ENCODE measurements at regions not wholly inside any gene's neighbourhood (a gene's known extent, or its start where the extent isn't known, plus 50 kb on each side); places are given as distances from the start of the nearest gene placed in this dataset.

GRCh38 chr15:100809587-100809986, 70.0 kb upstream of the ALDH1A3 start:
- TF ChIP-seq, protein P1, sequence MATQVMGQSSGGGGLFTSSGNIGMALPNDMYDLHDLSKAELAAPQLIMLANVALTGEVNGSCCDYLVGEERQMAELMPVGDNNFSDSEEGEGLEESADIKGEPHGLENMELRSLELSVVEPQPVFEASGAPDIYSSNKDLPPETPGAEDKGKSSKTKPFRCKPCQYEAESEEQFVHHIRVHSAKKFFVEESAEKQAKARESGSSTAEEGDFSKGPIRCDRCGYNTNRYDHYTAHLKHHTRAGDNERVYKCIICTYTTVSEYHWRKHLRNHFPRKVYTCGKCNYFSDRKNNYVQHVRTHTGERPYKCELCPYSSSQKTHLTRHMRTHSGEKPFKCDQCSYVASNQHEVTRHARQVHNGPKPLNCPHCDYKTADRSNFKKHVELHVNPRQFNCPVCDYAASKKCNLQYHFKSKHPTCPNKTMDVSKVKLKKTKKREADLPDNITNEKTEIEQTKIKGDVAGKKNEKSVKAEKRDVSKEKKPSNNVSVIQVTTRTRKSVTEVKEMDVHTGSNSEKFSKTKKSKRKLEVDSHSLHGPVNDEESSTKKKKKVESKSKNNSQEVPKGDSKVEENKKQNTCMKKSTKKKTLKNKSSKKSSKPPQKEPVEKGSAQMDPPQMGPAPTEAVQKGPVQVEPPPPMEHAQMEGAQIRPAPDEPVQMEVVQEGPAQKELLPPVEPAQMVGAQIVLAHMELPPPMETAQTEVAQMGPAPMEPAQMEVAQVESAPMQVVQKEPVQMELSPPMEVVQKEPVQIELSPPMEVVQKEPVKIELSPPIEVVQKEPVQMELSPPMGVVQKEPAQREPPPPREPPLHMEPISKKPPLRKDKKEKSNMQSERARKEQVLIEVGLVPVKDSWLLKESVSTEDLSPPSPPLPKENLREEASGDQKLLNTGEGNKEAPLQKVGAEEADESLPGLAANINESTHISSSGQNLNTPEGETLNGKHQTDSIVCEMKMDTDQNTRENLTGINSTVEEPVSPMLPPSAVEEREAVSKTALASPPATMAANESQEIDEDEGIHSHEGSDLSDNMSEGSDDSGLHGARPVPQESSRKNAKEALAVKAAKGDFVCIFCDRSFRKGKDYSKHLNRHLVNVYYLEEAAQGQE (IDR thresholded peaks at IDR 0.05; ENCODE audit: unreplicated experiment) = no peak
- TF ChIP-seq CTCF (conservative IDR thresholded peaks at IDR 0.05; ENCODE audit: low read depth in 2 of 2) = no peak

Measured in GM23338 (cell line).